Uterus (tissue), 3 donors: ENCODE measurements at regions not wholly inside any gene's neighbourhood (a gene's known extent, or its start where the extent isn't known, plus 50 kb on each side); places are given as distances from the start of the nearest gene placed in this dataset.
"Not testable (repeated sequence)": the region's sequence is repeated elsewhere in the genome, so short reads cannot be mapped to it uniquely, and the experiment has no call there.

Experiments used
- DNase-seq, 2 donors: peaks; one replicate each; pipeline ENCODE4 v3.0.0-alpha.2; 2019 to 2020
- H3K27ac ChIP-seq, 2 donors: fragments of 200-600 bp; sonication (generic); 1 replicate in 1 of 2; 2 replicates in 1 of 2; pipeline ENCODE4 v1.5.1; 2016 to 2018
- H3K27me3 ChIP-seq, 2 donors: fragments of 200-600 bp; sonication (generic); one replicate each; pipeline ENCODE4 v1.5.1; 2018 to 2019; ENCODE audit warnings: control low read depth in 1 of 2
- H3K36me3 ChIP-seq, 2 donors: fragments of 200-600 bp; sonication (generic); one replicate each; pipeline ENCODE4 v1.5.1; 2019; ENCODE audit warnings: control low read depth in 1 of 2
- H3K4me1 ChIP-seq, 2 donors: fragments of 200-600 bp; sonication (generic); one replicate each; pipeline ENCODE4 v1.5.1; 2018 to 2019; ENCODE audit warnings: control low read depth in 1 of 2
- H3K4me3 ChIP-seq, 2 donors: fragments of 200-600 bp; sonication (generic); 1 replicate in 1 of 2; 2 replicates in 1 of 2; pipeline ENCODE4 v1.5.1; 2018 to 2019; ENCODE audit warnings: mild to moderate bottlenecking in 1 of 2
- H3K9me3 ChIP-seq, 2 donors: fragments of 200-600 bp; sonication (generic); one replicate each; pipeline ENCODE4 v1.5.1; 2019; ENCODE audit warnings: control low read depth in 1 of 2
- CTCF ChIP-seq, 4 experiments: fragments of 200-600 bp in 2 of 4; fragments of 450-650 bp in 2 of 4; sonication (generic) in 2 of 4; IDR thresholded peaks; one replicate each; pipeline ENCODE4 v1.5.1; 2016 to 2019; ENCODE audit warnings: antibody characterized with exemption in 4 of 4, mild to moderate bottlenecking in 2 of 4, moderate library complexity in 1 of 4
- POLR2A ChIP-seq, 2 donors: fragments of 450-650 bp; IDR thresholded peaks; one replicate each; pipeline ENCODE4 v1.6.1; 2016; ENCODE audit warnings: antibody characterized with exemption in 2 of 2, mild to moderate bottlenecking in 1 of 2, moderate library complexity in 1 of 2
- intact Hi-C: fragments of 100-400 bp; cut with DNase I; formaldehyde crosslinking; loops from one replicate; pipeline ENCODE4 v1.15.1; 2023; ENCODE audit warnings: low total_unique reads
- donor health status: DM: yes; HTN: yes; CAD: no.

DNA sequence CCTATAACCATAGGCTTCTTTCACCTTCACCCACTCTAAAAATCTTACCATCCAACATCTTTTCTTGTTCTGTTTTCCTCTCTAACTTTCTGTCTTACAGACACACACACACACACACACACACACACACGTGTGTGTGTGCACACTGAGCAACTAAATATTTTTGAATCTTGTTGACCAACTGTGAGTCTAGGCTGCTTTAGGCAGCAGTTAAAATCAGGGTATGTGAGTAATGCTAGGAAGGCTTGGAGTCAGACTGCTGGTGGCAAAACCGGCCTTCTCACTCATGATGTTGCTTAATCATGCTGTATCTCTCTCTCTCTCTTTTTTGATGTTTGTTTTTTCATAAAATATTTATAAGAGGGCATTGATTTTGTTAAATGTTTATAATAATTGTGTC is 103.1 kb upstream of the TBX18 start:
- no peak for TF ChIP-seq POLR2A (IDR thresholded peaks at IDR 0.05)
- TF ChIP-seq CTCF (IDR thresholded peaks at IDR 0.05) = no peak
- DNase-seq = no peak
- H3K9me3 ChIP-seq = no peaks in the 10 kb centered on the region
- intact Hi-C loops = no loop called here
- H3K4me3 ChIP-seq = no peak overlapping the region
- H3K36me3 ChIP-seq = peaks cover 0 to 4% of the 10 kb centered on the region in 2 donors
- no peaks in the 10 kb centered on the region for H3K4me1 ChIP-seq
- no peaks in the 10 kb centered on the region for H3K27me3 ChIP-seq
- no peak overlapping the region for H3K27ac ChIP-seq

DNA sequence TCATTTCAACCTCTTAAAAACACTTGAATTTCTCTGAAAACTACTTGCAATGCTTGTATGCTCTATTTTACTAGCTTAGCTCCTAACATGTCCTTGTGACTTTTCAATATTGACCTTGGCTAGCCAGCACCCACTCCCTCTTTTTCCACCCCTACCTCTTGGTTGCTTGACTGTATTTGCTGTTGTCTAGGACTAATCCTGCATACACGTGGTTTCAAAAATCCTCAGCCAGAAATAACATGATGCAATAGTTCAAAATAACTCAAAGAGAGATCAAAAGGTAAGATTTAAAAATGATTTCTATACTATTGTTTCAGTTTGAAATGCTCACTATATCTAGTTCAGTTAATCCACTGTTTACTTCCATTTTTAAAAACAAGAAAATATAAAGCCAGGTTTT is 102.3 kb upstream of the TBX18 start:
- Histone ChIP-seq H3K36me3 (peaks cover 0 to 4% of the 10 kb centered on the region in 2 donors), H3K9me3 (no peaks in the 10 kb centered on the region), H3K4me3 (no peak overlapping the region), H3K4me1 (no peaks in the 10 kb centered on the region), H3K27me3 (no peaks in the 10 kb centered on the region), H3K27ac (no peak overlapping the region)
- TF ChIP-seq POLR2A (IDR thresholded peaks at IDR 0.05) (no peak), CTCF (IDR thresholded peaks at IDR 0.05) (no peak)
- intact Hi-C loops = no loop called here
- DNase-seq = no peak

- H3K27ac ChIP-seq, H3K9me3 ChIP-seq, H3K27me3 ChIP-seq, H3K4me1 ChIP-seq, intact Hi-C loops, DNase-seq, H3K4me3 ChIP-seq, H3K36me3 ChIP-seq: not testable (repeated sequence)
These were observed 101.0 kb upstream of the TBX18 start for GRCh38 chr6:84865372-84865771.

GRCh38 chr6:84862843-84863242 is 98.4 kb upstream of the TBX18 start:
- no peak for TF ChIP-seq POLR2A (IDR thresholded peaks at IDR 0.05)
- TF ChIP-seq CTCF (IDR thresholded peaks at IDR 0.05) = no peak
- intact Hi-C loops = no loop called here
- H3K9me3 ChIP-seq = no peaks in the 10 kb centered on the region
- H3K27ac ChIP-seq = no peak overlapping the region
- no peak for DNase-seq
- no peak overlapping the region for H3K4me3 ChIP-seq
- peaks cover 0 to 4% of the 10 kb centered on the region in 2 donors for H3K36me3 ChIP-seq
- no peaks in the 10 kb centered on the region for H3K4me1 ChIP-seq
- no peaks in the 10 kb centered on the region for H3K27me3 ChIP-seq

DNA sequence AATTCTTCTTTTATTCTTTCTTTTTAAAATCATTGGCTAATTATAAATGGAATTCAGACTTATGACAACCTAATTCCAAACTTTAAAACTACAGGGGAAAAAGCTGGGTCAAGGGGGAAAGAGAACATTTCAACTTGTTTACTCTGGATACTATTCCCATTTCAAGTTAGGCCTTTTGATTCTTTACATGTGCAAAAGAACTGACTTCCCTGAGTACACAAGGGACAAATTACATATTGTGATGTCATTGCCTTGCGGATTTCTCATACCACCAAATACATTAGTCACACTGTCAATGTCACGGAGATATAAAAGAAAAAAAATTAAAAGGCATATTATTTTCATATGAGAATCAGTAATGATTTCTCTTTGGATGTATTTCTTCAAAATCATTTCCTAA is 96.5 kb upstream of the TBX18 start:
- no peak overlapping the region for H3K27ac ChIP-seq
- intact Hi-C loops = no loop called here

More for the DNA sequence above, 96.5 kb upstream of the TBX18 start:
- Histone ChIP-seq H3K4me3 (no peak overlapping the region), H3K9me3 (no peaks in the 10 kb centered on the region), H3K4me1 (no peaks in the 10 kb centered on the region), H3K36me3 (peaks cover 0 to 4% of the 10 kb centered on the region in 2 donors), H3K27me3 (no peaks in the 10 kb centered on the region)
- no peak for TF ChIP-seq CTCF (IDR thresholded peaks at IDR 0.05)
- no peak for TF ChIP-seq POLR2A (IDR thresholded peaks at IDR 0.05)
- no peak for DNase-seq
